ENCODE measurements at regions not wholly inside any gene's neighbourhood (a gene's known extent, or its start where the extent isn't known, plus 50 kb on each side); places are given as distances from the start of the nearest gene placed in this dataset.

DNA sequence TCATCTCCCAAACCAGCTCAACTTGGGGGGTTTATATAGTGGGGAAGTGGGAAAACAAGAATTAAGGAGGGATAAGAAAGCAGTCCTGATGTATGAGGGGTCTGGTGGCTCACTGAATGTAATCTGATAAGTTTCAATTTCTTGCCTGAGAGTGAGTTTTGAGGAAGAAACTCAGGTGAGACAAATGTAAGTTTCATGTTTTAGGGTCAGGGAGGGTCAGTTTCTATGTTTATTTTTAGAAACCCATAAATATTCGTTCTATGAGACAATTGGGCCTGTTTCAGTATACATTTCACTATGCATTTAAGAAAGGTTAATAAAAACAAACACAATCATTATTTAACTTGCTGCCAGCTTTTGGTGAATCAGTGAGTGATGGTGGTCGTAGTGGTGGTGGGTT is 128.0 kb upstream of the MBL2 start:
- Histone ChIP-seq H4K20me1 (ENCODE audit: low read depth, low read length) (no peaks in the 10 kb centered on the region), H3K4me3 (ENCODE audit: insufficient read depth, low read length, poor library complexity, severe bottlenecking) (no peak overlapping the region), H3K36me3 (ENCODE audit: low read length) (no peaks in the 10 kb centered on the region), H3K4me2 (ENCODE audit: low read depth, low read length, poor library complexity, severe bottlenecking) (no peak overlapping the region), H3K27me3 (ENCODE audit: low read length) (no peaks in the 10 kb centered on the region), H3K9ac (ENCODE audit: low read length) (no peak overlapping the region), H3K9me2 (replicated peaks; ENCODE audit: insufficient read depth, low read length) (no peaks in the 10 kb centered on the region), H3F3A (ENCODE audit: insufficient read depth) (no peaks in the 10 kb centered on the region), H3K27ac (ENCODE audit: low read depth, low read length) (no peak overlapping the region), H2AFZ (ENCODE audit: low read depth, low read length, severe bottlenecking) (no peak overlapping the region), H3K79me2 (ENCODE audit: insufficient read depth, low read length) (no peaks in the 10 kb centered on the region), H3K9me3 (ENCODE audit: insufficient read depth, low read length) (no peaks in the 10 kb centered on the region)
- no peak for TF ChIP-seq EZH2phosphoT487 (conservative IDR thresholded peaks at IDR 0.05; ENCODE audit: low read length)
- TF ChIP-seq, protein P1, sequence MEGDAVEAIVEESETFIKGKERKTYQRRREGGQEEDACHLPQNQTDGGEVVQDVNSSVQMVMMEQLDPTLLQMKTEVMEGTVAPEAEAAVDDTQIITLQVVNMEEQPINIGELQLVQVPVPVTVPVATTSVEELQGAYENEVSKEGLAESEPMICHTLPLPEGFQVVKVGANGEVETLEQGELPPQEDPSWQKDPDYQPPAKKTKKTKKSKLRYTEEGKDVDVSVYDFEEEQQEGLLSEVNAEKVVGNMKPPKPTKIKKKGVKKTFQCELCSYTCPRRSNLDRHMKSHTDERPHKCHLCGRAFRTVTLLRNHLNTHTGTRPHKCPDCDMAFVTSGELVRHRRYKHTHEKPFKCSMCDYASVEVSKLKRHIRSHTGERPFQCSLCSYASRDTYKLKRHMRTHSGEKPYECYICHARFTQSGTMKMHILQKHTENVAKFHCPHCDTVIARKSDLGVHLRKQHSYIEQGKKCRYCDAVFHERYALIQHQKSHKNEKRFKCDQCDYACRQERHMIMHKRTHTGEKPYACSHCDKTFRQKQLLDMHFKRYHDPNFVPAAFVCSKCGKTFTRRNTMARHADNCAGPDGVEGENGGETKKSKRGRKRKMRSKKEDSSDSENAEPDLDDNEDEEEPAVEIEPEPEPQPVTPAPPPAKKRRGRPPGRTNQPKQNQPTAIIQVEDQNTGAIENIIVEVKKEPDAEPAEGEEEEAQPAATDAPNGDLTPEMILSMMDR (IDR thresholded peaks at IDR 0.05; ENCODE audit: insufficient read depth, low read length, poor library complexity, severe bottlenecking) = no peak

DNA sequence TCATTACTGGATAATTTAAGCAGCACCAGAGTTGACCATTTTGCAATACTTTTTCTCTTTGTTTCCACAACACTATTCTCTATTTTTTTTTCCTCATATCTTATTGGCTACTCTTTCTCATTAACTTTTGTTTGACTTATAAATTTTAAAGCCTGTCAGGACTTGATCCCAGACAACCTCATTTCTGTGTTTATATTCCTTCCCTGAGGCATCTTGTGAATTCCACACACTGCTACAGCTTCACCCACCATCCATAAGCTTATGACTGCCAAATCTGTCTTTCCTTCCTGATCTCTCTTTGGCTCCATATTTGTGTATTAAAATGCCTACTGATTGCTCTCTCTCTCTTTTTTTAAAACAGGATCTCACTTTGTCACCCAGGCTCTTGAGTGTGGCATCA is 124.6 kb upstream of the MBL2 start:
- TF ChIP-seq, protein P1 (IDR thresholded peaks at IDR 0.05; ENCODE audit: insufficient read depth, low read length, poor library complexity, severe bottlenecking) = no peak
- TF ChIP-seq EZH2phosphoT487 (conservative IDR thresholded peaks at IDR 0.05; ENCODE audit: low read length) = no peak
- Histone ChIP-seq H3K9ac (ENCODE audit: low read length) (no peak overlapping the region), H3K4me3 (ENCODE audit: insufficient read depth, low read length, poor library complexity, severe bottlenecking) (no peak overlapping the region), H4K20me1 (ENCODE audit: low read depth, low read length) (no peaks in the 10 kb centered on the region), H3K79me2 (ENCODE audit: insufficient read depth, low read length) (no peaks in the 10 kb centered on the region), H3K36me3 (ENCODE audit: low read length) (no peaks in the 10 kb centered on the region), H3K27me3 (ENCODE audit: low read length) (no peaks in the 10 kb centered on the region), H3F3A (ENCODE audit: insufficient read depth) (no peaks in the 10 kb centered on the region), H3K9me2 (replicated peaks; ENCODE audit: insufficient read depth, low read length) (no peaks in the 10 kb centered on the region), H3K27ac (ENCODE audit: low read depth, low read length) (no peak overlapping the region), H2AFZ (ENCODE audit: low read depth, low read length, severe bottlenecking) (no peak overlapping the region), H3K4me2 (ENCODE audit: low read depth, low read length, poor library complexity, severe bottlenecking) (no peak overlapping the region), H3K9me3 (ENCODE audit: insufficient read depth, low read length) (no peaks in the 10 kb centered on the region)

DNA sequence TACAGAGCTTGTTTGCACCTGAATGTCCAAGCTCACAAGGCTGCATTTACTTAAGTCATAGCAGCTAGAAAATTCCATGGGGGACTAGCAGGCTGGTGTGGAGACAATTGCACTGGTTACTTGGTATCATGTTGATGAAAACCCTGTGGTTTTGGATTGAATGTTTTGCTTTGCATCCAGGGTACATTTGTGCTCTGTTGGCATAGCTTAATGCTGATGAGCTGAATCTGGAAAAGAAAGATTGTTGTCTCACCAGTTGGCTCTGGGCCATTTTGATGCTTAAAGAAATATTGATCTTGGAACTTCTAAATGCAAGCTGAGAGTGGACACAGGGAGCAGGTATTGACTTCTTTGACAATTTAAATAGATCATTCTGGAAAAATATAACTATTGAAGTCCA is 122.5 kb upstream of the MBL2 start:
- H2AFZ ChIP-seq (ENCODE audit: low read depth, low read length, severe bottlenecking) = no peak overlapping the region
- no peaks in the 10 kb centered on the region for H3K9me2 ChIP-seq (replicated peaks; ENCODE audit: insufficient read depth, low read length)
- H3K9me3 ChIP-seq (ENCODE audit: insufficient read depth, low read length) = no peaks in the 10 kb centered on the region
- no peaks in the 10 kb centered on the region for H3K79me2 ChIP-seq (ENCODE audit: insufficient read depth, low read length)
- H3K4me2 ChIP-seq (ENCODE audit: low read depth, low read length, poor library complexity, severe bottlenecking) = no peak overlapping the region
- H3K9ac ChIP-seq (ENCODE audit: low read length) = no peak overlapping the region
- no peaks in the 10 kb centered on the region for H4K20me1 ChIP-seq (ENCODE audit: low read depth, low read length)
- no peaks in the 10 kb centered on the region for H3K27me3 ChIP-seq (ENCODE audit: low read length)
- H3K36me3 ChIP-seq (ENCODE audit: low read length) = no peaks in the 10 kb centered on the region
- H3F3A ChIP-seq (ENCODE audit: insufficient read depth) = no peaks in the 10 kb centered on the region
- no peak overlapping the region for H3K4me3 ChIP-seq (ENCODE audit: insufficient read depth, low read length, poor library complexity, severe bottlenecking)
- TF ChIP-seq, protein P1 (IDR thresholded peaks at IDR 0.05; ENCODE audit: insufficient read depth, low read length, poor library complexity, severe bottlenecking) = no peak
- TF ChIP-seq EZH2phosphoT487 (conservative IDR thresholded peaks at IDR 0.05; ENCODE audit: low read length) = no peak
- no peak overlapping the region for H3K27ac ChIP-seq (ENCODE audit: low read depth, low read length)

DNA sequence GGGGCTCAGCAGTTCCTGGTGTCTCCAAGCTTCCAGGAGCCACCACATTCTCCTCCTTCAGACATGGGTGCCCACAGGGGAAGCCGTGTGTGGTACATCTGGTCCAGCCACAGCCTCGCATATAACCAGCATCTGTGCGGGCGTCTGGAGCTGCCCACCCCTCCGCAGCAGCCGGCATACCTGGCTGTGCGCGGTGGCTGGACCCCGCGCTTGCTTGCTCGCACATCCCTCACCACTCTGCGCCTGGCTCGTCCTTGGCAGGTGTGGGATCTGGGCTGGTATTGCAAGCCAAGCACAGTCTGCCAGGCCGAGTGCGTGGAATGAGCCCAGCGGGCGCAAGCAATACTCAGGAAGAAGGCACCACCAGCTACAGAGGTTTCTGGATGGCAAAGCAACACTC is 117.7 kb upstream of the MBL2 start:
- H3K79me2 ChIP-seq (ENCODE audit: insufficient read depth, low read length) = no peaks in the 10 kb centered on the region
- H2AFZ ChIP-seq (ENCODE audit: low read depth, low read length, severe bottlenecking) = no peak overlapping the region
- no peaks in the 10 kb centered on the region for H4K20me1 ChIP-seq (ENCODE audit: low read depth, low read length)
- H3F3A ChIP-seq (ENCODE audit: insufficient read depth) = no peaks in the 10 kb centered on the region
- no peak overlapping the region for H3K27ac ChIP-seq (ENCODE audit: low read depth, low read length)
- no peak for TF ChIP-seq EZH2phosphoT487 (conservative IDR thresholded peaks at IDR 0.05; ENCODE audit: low read length)
- TF ChIP-seq, protein P1 (IDR thresholded peaks at IDR 0.05; ENCODE audit: insufficient read depth, low read length, poor library complexity, severe bottlenecking) = no peak
- H3K9me2 ChIP-seq (replicated peaks; ENCODE audit: insufficient read depth, low read length) = no peaks in the 10 kb centered on the region
- no peaks in the 10 kb centered on the region for H3K9me3 ChIP-seq (ENCODE audit: insufficient read depth, low read length)
- no peaks in the 10 kb centered on the region for H3K36me3 ChIP-seq (ENCODE audit: low read length)
- no peak overlapping the region for H3K4me3 ChIP-seq (ENCODE audit: insufficient read depth, low read length, poor library complexity, severe bottlenecking)
- H3K9ac ChIP-seq (ENCODE audit: low read length) = no peak overlapping the region
- H3K4me2 ChIP-seq (ENCODE audit: low read depth, low read length, poor library complexity, severe bottlenecking) = no peak overlapping the region
- no peaks in the 10 kb centered on the region for H3K27me3 ChIP-seq (ENCODE audit: low read length)

Measured in SU-DHL-6 (cell line).